SK-N-SH (cell line): ENCODE measurements at regions not wholly inside any gene's neighbourhood (a gene's known extent, or its start where the extent isn't known, plus 50 kb on each side); places are given as distances from the start of the nearest gene placed in this dataset.

Experiments used
- CTCF ChIA-PET: fragments of 300-600, 350-600 bp; formaldehyde crosslinking; extraction: SDS; loops from one replicate; lab custom pipeline; 2021; lab: Yijun Ruan, JAX
- POLR2A ChIA-PET: fragments of 350-600 bp; sonication (Branson Sonifier 250); formaldehyde crosslinking; extraction: SDS; loops from one replicate; lab custom pipeline; 2020; ENCODE audit warnings: antibody characterized with exemption, inconsistent platforms; lab: Yijun Ruan, JAX
- DNase-seq: peaks from one replicate; pipeline ENCODE4 v3.0.0; 2012
- H2AFZ ChIP-seq: fragments of 200-600 bp; sonication (generic); 2 replicates; pipeline ENCODE4 v1.8.1; 2016; ENCODE audit warnings: antibody characterized with exemption, mild to moderate bottlenecking, low read depth
- H3F3A ChIP-seq: fragments of 200-600 bp; sonication (generic); replicated peaks from 2 replicates; pipeline ENCODE3; 2016; ENCODE audit warnings: antibody characterized with exemption, mild to moderate bottlenecking; ENCODE audit not compliant: insufficient read depth
- H3K27ac ChIP-seq, 2 experiments: fragments of 200-500 bp in 1 of 2; fragments of 200-600 bp in 1 of 2; sonication (Bioruptor generic) in 1 of 2; sonication (generic), shearing (Covaris generic) in 1 of 2; 2 replicates each; pipeline versions ENCODE4 v1.5.1 to v1.6.1; 2014 to 2016; ENCODE audit warnings: low read depth in 2 of 2, inconsistent platforms in 1 of 2, low read length in 1 of 2, mild to moderate bottlenecking in 1 of 2, mixed read lengths in 1 of 2
- H3K27me3 ChIP-seq: fragments of 200-600 bp; sonication (generic), shearing (Covaris generic); 2 replicates; pipeline ENCODE4 v1.6.1; 2016; ENCODE audit warnings: mixed run types; ENCODE audit not compliant: insufficient read depth
- H3K36me3 ChIP-seq, 2 experiments: fragments of 200-500 bp in 1 of 2; fragments of 200-600 bp in 1 of 2; sonication (Bioruptor generic) in 1 of 2; sonication (generic) in 1 of 2; replicated peaks in 1 of 2; 2 replicates each; pipeline versions ENCODE3 to v1.5.1; 2014 to 2016; ENCODE audit warnings: low read length in 1 of 2, mild to moderate bottlenecking in 1 of 2; ENCODE audit not compliant: insufficient read depth in 2 of 2, control insufficient read depth in 1 of 2
- H3K4me1 ChIP-seq, 2 experiments: fragments of 200-500 bp in 1 of 2; fragments of 200-600 bp in 1 of 2; sonication (Bioruptor generic) in 1 of 2; sonication (generic), shearing (Covaris generic) in 1 of 2; 2 replicates each; pipeline versions ENCODE4 v1.5.1 to v1.6.1; 2014 to 2016; ENCODE audit warnings: low read depth in 1 of 2, low read length in 1 of 2, mixed run types in 1 of 2; ENCODE audit not compliant: insufficient read depth in 2 of 2, control insufficient read depth in 1 of 2
- H3K4me2 ChIP-seq: fragments of 200-600 bp; sonication (generic), shearing (Covaris generic); 2 replicates; pipeline ENCODE4 v1.6.1; 2017; ENCODE audit warnings: mixed run types
- H3K4me3 ChIP-seq, 2 experiments: fragments of 200-500 bp in 1 of 2; fragments of 200-600 bp in 1 of 2; sonication (Bioruptor generic) in 1 of 2; sonication (generic), shearing (Covaris generic) in 1 of 2; 2 replicates each; pipeline versions ENCODE4 v1.5.1 to v1.8.1; 2014 to 2016; ENCODE audit warnings: low read depth in 2 of 2, inconsistent platforms in 1 of 2, low read length in 1 of 2, mild to moderate bottlenecking in 1 of 2, mixed read lengths in 1 of 2, moderate library complexity in 1 of 2
- H3K79me2 ChIP-seq: fragments of 200-600 bp; sonication (generic); 2 replicates; pipeline ENCODE4 v1.8.1; 2017; ENCODE audit warnings: mild to moderate bottlenecking; ENCODE audit not compliant: insufficient read depth
- H3K9ac ChIP-seq: fragments of 200-600 bp; sonication (generic); 2 replicates; pipeline ENCODE4 v1.6.1; 2017; ENCODE audit warnings: mixed run types
- H3K9me2 ChIP-seq: fragments of 200-600 bp; sonication (generic); 2 replicates; pipeline ENCODE4 v1.6.1; 2017; ENCODE audit warnings: mixed run types
- H3K9me3 ChIP-seq: fragments of 200-600 bp; sonication (generic); 2 replicates; pipeline ENCODE4 v1.6.1; 2017; ENCODE audit warnings: mixed run types, mild to moderate bottlenecking, moderate library complexity
- H4K20me1 ChIP-seq: fragments of 200-600 bp; sonication (generic); 2 replicates; pipeline ENCODE4 v1.6.1; 2017; ENCODE audit warnings: mild to moderate bottlenecking, mixed run types; ENCODE audit not compliant: insufficient read depth
- CHD2 ChIP-seq: fragments of 150-350 bp; IDR thresholded peaks from 2 replicates; pipeline ENCODE4 v1.6.1; 2018; ENCODE audit warnings: low read length; ENCODE audit not compliant: partially characterized antibody
- FOSL2 ChIP-seq: IDR thresholded peaks from 2 replicates; pipeline ENCODE4 v1.4.0; 2012; ENCODE audit warnings: low read depth, mild to moderate bottlenecking, moderate library complexity, borderline replicate concordance
- FOXJ3 ChIP-seq: sonication (generic); formaldehyde crosslinking; IDR thresholded peaks from 2 replicates; pipeline ENCODE4 v1.5.1; 2020; ENCODE audit warnings: mild to moderate bottlenecking, missing genetic modification reagents
- GABPA ChIP-seq: IDR thresholded peaks from 2 replicates; pipeline ENCODE4 v1.4.0; 2012; ENCODE audit warnings: low read depth, mild to moderate bottlenecking
- GATA2 ChIP-seq: sonication (generic); formaldehyde crosslinking; IDR thresholded peaks from 2 replicates; pipeline ENCODE4 v1.5.0; 2020; ENCODE audit warnings: mild to moderate bottlenecking, missing genetic modification reagents
- JUND ChIP-seq: IDR thresholded peaks from 2 replicates; pipeline ENCODE4 v1.4.0; 2012
- MEF2A ChIP-seq: IDR thresholded peaks from 2 replicates; pipeline ENCODE4 v1.4.0; 2012; ENCODE audit warnings: low read depth, borderline replicate concordance
- NFIC ChIP-seq: IDR thresholded peaks from 2 replicates; pipeline ENCODE4 v1.4.0; 2012; ENCODE audit warnings: borderline replicate concordance
- NRF1 ChIP-seq: IDR thresholded peaks from 2 replicates; pipeline ENCODE4 v1.6.1; 2012; ENCODE audit warnings: low read depth, mild to moderate bottlenecking, low read length
- POLR2AphosphoS5 ChIP-seq: IDR thresholded peaks from 2 replicates; pipeline ENCODE4 v1.6.1; 2012; ENCODE audit warnings: low read depth, low read length
- RFX5 ChIP-seq: IDR thresholded peaks from 2 replicates; pipeline ENCODE4 v1.6.1; 2012; ENCODE audit warnings: mild to moderate bottlenecking, improper control_type of control experiment, low read length
- RXRA ChIP-seq: IDR thresholded peaks from 2 replicates; pipeline ENCODE4 v1.4.0; 2012; ENCODE audit warnings: low read depth, mild to moderate bottlenecking, borderline replicate concordance
- TEAD4 ChIP-seq: IDR thresholded peaks from 2 replicates; pipeline ENCODE4 v1.4.0; 2012; ENCODE audit warnings: mild to moderate bottlenecking, borderline replicate concordance; ENCODE audit not compliant: insufficient read depth
- WGBS: methylation state at CpG from one replicate; pipeline ENCODE4 v1.1.6; 2017; ENCODE audit warnings: low lambda C conversion rate; 5-methylcytosine and 5-hydroxymethylcytosine counted together
- TF ChIP-seq, protein P1 (sequence below): fragments of 150-350 bp; IDR thresholded peaks from 2 replicates; pipeline ENCODE4 v1.6.1; 2017; ENCODE audit warnings: antibody characterized with exemption, low read length, low read depth, borderline replicate concordance
- TF ChIP-seq, protein P2 (sequence below): IDR thresholded peaks from 2 replicates; pipeline ENCODE4 v1.4.0; 2012; ENCODE audit warnings: low read depth
- TF ChIP-seq, protein P3 (sequence below): IDR thresholded peaks from 2 replicates; pipeline ENCODE4 v1.4.0; 2012; ENCODE audit warnings: low read depth, borderline replicate concordance
- TF ChIP-seq, protein P4 (sequence below): IDR thresholded peaks from 2 replicates; pipeline ENCODE4 v1.6.1; 2012; ENCODE audit warnings: mild to moderate bottlenecking, low read depth, low read length, moderate library complexity

DNA sequence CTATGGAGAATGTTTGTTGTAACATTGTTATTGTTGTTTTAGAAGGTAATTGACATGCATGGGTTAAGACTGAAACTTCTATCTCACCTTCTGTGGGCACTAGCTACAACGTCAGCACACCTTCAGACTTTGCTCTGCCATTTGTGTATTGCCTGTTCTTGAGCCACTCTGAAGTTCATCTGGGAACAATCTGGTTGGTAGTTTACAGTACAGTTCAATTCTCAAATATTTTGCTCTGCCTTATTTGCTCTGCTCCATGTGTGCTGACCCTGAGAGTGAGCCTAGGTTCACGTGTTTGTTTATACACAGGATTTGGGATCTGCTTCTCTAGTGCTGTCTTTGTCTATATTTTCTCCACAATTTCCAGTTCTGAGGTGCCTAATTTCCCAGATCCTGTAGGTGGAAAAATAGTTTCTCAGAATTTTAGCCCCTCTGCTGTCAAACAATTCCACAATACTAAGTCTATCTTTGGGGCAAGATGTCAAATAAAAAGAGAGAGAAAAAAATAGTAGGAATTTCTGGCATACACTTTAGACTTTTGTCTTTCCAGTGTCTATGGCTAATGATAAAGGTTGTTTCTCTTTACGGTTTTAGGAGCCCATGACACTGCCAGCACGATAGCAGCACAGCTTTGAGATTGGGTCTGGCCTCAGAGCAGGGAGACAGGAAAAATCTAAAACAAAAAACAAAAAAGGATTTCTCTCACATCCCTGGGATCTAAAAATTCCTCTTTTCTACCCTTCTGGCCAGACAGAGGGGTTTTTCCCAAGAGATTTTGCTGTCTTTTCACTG lies 721.4 kb downstream of the VGLL3 start (continued):
- TF ChIP-seq TEAD4 (no peak), MEF2A (no peak), GABPA (no peak), RXRA (no peak), FOXJ3 (CRISPR knock-in tag) (no peak), JUND (no peak)

DNA sequence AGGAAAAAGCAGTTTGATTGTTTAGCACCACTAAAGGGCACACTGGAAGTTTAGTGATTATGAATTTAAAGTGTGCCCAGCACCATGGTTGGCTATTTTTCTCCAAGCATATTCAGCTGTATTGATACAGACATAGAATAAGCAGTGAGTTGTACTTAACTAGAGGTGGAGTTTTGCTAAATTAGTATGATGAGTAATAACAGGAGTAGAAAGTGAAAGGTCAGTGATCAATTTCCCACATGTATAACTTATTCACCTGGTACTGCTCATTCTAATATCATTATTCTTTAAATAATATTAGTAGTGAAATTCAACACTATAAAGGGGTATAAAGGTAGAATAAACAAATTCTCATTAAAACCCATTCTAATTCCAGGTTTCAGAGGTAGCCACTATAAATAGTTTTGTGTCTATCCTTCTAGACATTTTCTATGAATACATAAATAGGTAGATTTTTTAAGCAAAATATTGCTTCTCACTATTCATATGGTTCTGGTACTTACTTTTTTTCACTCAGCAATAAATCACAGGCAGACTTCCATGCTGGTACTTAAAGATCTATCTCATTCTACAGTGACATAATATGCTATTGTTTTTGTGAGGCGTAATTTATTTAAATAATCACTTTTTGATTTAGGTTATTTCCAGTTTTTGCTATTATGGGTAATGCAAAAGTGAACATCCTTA lies 732.9 kb downstream of the VGLL3 start:
- H3K27me3 ChIP-seq: no peaks in the 10 kb centered on the region
- no peaks in the 10 kb centered on the region for H3F3A ChIP-seq
- no peak overlapping the region for H3K4me3 ChIP-seq
- H3K79me2 ChIP-seq: no peaks in the 10 kb centered on the region
- DNase-seq: no peak
- ChIA-PET POLR2A (no interaction called here), CTCF (no interaction called here)
- H3K9me2 ChIP-seq: no peaks in the 10 kb centered on the region
- H3K4me1 ChIP-seq: no peaks in the 10 kb centered on the region
- no peak overlapping the region for H3K4me2 ChIP-seq
- TF ChIP-seq, protein P1, sequence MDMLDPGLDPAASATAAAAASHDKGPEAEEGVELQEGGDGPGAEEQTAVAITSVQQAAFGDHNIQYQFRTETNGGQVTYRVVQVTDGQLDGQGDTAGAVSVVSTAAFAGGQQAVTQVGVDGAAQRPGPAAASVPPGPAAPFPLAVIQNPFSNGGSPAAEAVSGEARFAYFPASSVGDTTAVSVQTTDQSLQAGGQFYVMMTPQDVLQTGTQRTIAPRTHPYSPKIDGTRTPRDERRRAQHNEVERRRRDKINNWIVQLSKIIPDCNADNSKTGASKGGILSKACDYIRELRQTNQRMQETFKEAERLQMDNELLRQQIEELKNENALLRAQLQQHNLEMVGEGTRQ: no peak
- TF ChIP-seq RXRA (no peak), POLR2AphosphoS5 (no peak), NRF1 (no peak), FOSL2 (no peak), RFX5 (no peak), GATA2 (CRISPR knock-in tag) (no peak), NFIC (no peak), CHD2 (no peak)
- TF ChIP-seq, protein P2, sequence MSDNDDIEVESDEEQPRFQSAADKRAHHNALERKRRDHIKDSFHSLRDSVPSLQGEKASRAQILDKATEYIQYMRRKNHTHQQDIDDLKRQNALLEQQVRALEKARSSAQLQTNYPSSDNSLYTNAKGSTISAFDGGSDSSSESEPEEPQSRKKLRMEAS: no peak
- TF ChIP-seq, protein P3, sequence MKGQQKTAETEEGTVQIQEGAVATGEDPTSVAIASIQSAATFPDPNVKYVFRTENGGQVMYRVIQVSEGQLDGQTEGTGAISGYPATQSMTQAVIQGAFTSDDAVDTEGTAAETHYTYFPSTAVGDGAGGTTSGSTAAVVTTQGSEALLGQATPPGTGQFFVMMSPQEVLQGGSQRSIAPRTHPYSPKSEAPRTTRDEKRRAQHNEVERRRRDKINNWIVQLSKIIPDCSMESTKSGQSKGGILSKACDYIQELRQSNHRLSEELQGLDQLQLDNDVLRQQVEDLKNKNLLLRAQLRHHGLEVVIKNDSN: no peak
- TF ChIP-seq, protein P4, sequence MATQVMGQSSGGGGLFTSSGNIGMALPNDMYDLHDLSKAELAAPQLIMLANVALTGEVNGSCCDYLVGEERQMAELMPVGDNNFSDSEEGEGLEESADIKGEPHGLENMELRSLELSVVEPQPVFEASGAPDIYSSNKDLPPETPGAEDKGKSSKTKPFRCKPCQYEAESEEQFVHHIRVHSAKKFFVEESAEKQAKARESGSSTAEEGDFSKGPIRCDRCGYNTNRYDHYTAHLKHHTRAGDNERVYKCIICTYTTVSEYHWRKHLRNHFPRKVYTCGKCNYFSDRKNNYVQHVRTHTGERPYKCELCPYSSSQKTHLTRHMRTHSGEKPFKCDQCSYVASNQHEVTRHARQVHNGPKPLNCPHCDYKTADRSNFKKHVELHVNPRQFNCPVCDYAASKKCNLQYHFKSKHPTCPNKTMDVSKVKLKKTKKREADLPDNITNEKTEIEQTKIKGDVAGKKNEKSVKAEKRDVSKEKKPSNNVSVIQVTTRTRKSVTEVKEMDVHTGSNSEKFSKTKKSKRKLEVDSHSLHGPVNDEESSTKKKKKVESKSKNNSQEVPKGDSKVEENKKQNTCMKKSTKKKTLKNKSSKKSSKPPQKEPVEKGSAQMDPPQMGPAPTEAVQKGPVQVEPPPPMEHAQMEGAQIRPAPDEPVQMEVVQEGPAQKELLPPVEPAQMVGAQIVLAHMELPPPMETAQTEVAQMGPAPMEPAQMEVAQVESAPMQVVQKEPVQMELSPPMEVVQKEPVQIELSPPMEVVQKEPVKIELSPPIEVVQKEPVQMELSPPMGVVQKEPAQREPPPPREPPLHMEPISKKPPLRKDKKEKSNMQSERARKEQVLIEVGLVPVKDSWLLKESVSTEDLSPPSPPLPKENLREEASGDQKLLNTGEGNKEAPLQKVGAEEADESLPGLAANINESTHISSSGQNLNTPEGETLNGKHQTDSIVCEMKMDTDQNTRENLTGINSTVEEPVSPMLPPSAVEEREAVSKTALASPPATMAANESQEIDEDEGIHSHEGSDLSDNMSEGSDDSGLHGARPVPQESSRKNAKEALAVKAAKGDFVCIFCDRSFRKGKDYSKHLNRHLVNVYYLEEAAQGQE: no peak
- no peak overlapping the region for H2AFZ ChIP-seq
- no peaks in the 10 kb centered on the region for H3K9me3 ChIP-seq
- H3K9ac ChIP-seq: no peak overlapping the region
- 21% methylated on average over 1 of the region's 1 CpG for WGBS
- H3K36me3 ChIP-seq: no peaks in the 10 kb centered on the region
- no peak overlapping the region for H3K27ac ChIP-seq
- no peaks in the 10 kb centered on the region for H4K20me1 ChIP-seq
